Heart left ventricle (tissue), 16 donors: ENCODE measurements at regions not wholly inside any gene's neighbourhood (a gene's known extent, or its start where the extent isn't known, plus 50 kb on each side); places are given as distances from the start of the nearest gene placed in this dataset.

Experiments
- ATAC-seq, 4 donors: fragments of 200-7000 bp; cut with Tn5 transposase; one replicate each; pipeline ENCODE4 v1.9.1; 2020 to 2022; ENCODE audit warnings: moderate library complexity in 4 of 4, mild to moderate bottlenecking in 3 of 4, moderate number of reproducible peaks in 1 of 4
- DNase-seq, 5 donors: peaks; one replicate each; pipeline ENCODE4 v3.0.0-alpha.2; 2020
- H3K27ac ChIP-seq, 12 donors: fragments of 200-600 bp; sonication (generic) in 4 of 12; one replicate each; pipeline versions ENCODE4 v1.5.0 to v1.8.0; 2016 to 2022; ENCODE audit warnings: mild to moderate bottlenecking in 2 of 12
- H3K27me3 ChIP-seq, 9 donors: fragments of 200-600 bp; sonication (generic) in 2 of 9; one replicate each; pipeline versions ENCODE4 v1.5.1 to v1.8.0; 2016 to 2022; ENCODE audit warnings: mild to moderate bottlenecking in 3 of 9
- H3K36me3 ChIP-seq, 9 donors: fragments of 200-600 bp; sonication (generic) in 2 of 9; one replicate each; pipeline versions ENCODE4 v1.5.0 to v1.8.0; 2018 to 2022; ENCODE audit warnings: mild to moderate bottlenecking in 2 of 9
- H3K4me1 ChIP-seq, 12 donors: fragments of 200-600 bp; sonication (generic) in 4 of 12; one replicate each; pipeline versions ENCODE4 v1.5.0 to v1.8.0; 2016 to 2022; ENCODE audit warnings: mild to moderate bottlenecking in 3 of 12
- H3K4me3 ChIP-seq, 12 donors: fragments of 200-600 bp; sonication (generic) in 4 of 12; one replicate each; pipeline versions ENCODE4 v1.5.0 to v1.8.0; 2017 to 2022; ENCODE audit warnings: mild to moderate bottlenecking in 9 of 12, moderate library complexity in 4 of 12
- H3K9me3 ChIP-seq, 12 donors: fragments of 200-600 bp; sonication (generic) in 4 of 12; one replicate each; pipeline versions ENCODE4 v1.5.0 to v1.8.0; 2016 to 2022; ENCODE audit warnings: mild to moderate bottlenecking in 1 of 12
- CTCF ChIP-seq, 12 donors: fragments of 200-600 bp; sonication (generic) in 4 of 12; IDR thresholded peaks; one replicate each; pipeline versions ENCODE4 v1.5.0 to v1.8.0; 2018 to 2022; ENCODE audit warnings: antibody characterized with exemption in 12 of 12, mild to moderate bottlenecking in 5 of 12
- POLR2A ChIP-seq, 2 donors: fragments of 450-650 bp; IDR thresholded peaks; one replicate each; pipeline ENCODE4 v1.6.1; 2017; ENCODE audit warnings: antibody characterized with exemption in 2 of 2, mild to moderate bottlenecking in 2 of 2, moderate library complexity in 2 of 2
- WGBS, 4 donors: extraction: QIAGEN DNeasy Blood & Tissue Kit in 2 of 4; methylation state at CpG; one replicate each; pipeline versions ENCODE4 v1.1.5 to v1.1.7; 2013 to 2018; 5-methylcytosine and 5-hydroxymethylcytosine counted together
- intact Hi-C, 10 donors: fragments of 100-400 bp; cut with DNase I; formaldehyde crosslinking; loops; one replicate each; pipeline versions ENCODE4 v1.11.1 to v1.14.2; 2022
- donor health status: ischemic (EF 13 %, LVEDD 7.1; RV severe dilation, severe dysfunction).
- donor health status: healthy with polysubstance abuse.
- donor health status: DM: no; HTN: yes; CAD: no.
- donor health status: DM: no; HTN: no; CAD: no.
- donor health status: ischemic (EF 25% LVEDD 6.9; RV normal size, moderate dysfunction).
- donor health status: ischemic (EF 25% LVEDD 5.7; RV mildly dilated, moderate dysfunction).
- donor health status: healthy.
- donor health status: DM: yes; HTN: yes; CAD: no.
- donor health status: ischemic (EF 35%, LVEDD 5.7; RV mildly dilated, moderate dysfunction).
- donor health status: nonischemic (EF 11% LVEDD 7.7; RV severe dilation, severe dysfunction).
- donor health status: DM: yes; HTN: yes; CAD: no.
- donor health status: PGD.
- donor health status: ischemic (EF 29% LVEDD 5.4; RV normal size, mild dysfunction).
- donor health status: nonischemic (EF 23%, LVEDD 6.1; RV moderate dilation, normal function).

GRCh38 chr2:60104514-60105505 is 448.6 kb downstream of the BCL11A start:
- peaks cover 0 to 10% (median 0%) of the 10 kb centered on the region in 12 donors for H3K4me1 ChIP-seq
- no peak for DNase-seq
- no peak for TF ChIP-seq POLR2A (IDR thresholded peaks at IDR 0.05)
- no peak for TF ChIP-seq CTCF (IDR thresholded peaks at IDR 0.05)
- H3K9me3 ChIP-seq, result no peaks in the 10 kb centered on the region
- ATAC-seq, result no peak
- H3K27me3 ChIP-seq, result no peaks in the 10 kb centered on the region
- WGBS, 4 donors, result 78 to 82% (median 81%) methylated on average over 10 of the region's 10 CpGs
- intact Hi-C loops, result loop anchor here in 2 of 10 donors (5.0 kb wide), 2 partner anchors 203 to 218 kb away; no protein-coding TSS in a partner anchor
- no peaks in the 10 kb centered on the region for H3K36me3 ChIP-seq
- H3K4me3 ChIP-seq, result no peak overlapping the region
- no peak overlapping the region for H3K27ac ChIP-seq

- Histone ChIP-seq H3K4me3 (no peak overlapping the region), H3K9me3 (no peaks in the 10 kb centered on the region), H3K4me1 (no peaks in the 10 kb centered on the region), H3K27ac (no peak overlapping the region), H3K27me3 (no peaks in the 10 kb centered on the region), H3K36me3 (no peaks in the 10 kb centered on the region)
- TF ChIP-seq POLR2A (IDR thresholded peaks at IDR 0.05) (no peak), CTCF (IDR thresholded peaks at IDR 0.05) (no peak)
- ATAC-seq (no peak), DNase-seq (no peak)
- WGBS, 4 donors, result 77 to 80% (median 78%) methylated on average over 11 of the region's 11 CpGs
- intact Hi-C loops, result no loop called here
Observed at GRCh38 chr2:60100034-60100433, 453.4 kb downstream of the BCL11A start.

- 65 to 73% (median 70%) methylated on average over 3 of the region's 3 CpGs for WGBS, 4 donors
- no peaks in the 10 kb centered on the region for H3K27me3 ChIP-seq
- no peak overlapping the region for H3K27ac ChIP-seq
- H3K36me3 ChIP-seq, result no peaks in the 10 kb centered on the region
- no peaks in the 10 kb centered on the region for H3K9me3 ChIP-seq
- DNase-seq, result no peak
- no peak for TF ChIP-seq POLR2A (IDR thresholded peaks at IDR 0.05)
- TF ChIP-seq CTCF (IDR thresholded peaks at IDR 0.05), result no peak
- H3K4me1 ChIP-seq, result peaks cover 0 to 3% (median 0%) of the 10 kb centered on the region in 12 donors
- intact Hi-C loops, result no loop called here
- H3K4me3 ChIP-seq, result no peak overlapping the region
- no peak for ATAC-seq
Observed at GRCh38 chr2:60098996-60099395, 454.5 kb downstream of the BCL11A start.

GRCh38 chr2:60097298-60097697 is 456.2 kb downstream of the BCL11A start:
- H3K27ac ChIP-seq, result no peak overlapping the region
- no peaks in the 10 kb centered on the region for H3K27me3 ChIP-seq
- DNase-seq (no peak), ATAC-seq (no peak)
- TF ChIP-seq CTCF (IDR thresholded peaks at IDR 0.05), result no peak
- TF ChIP-seq POLR2A (IDR thresholded peaks at IDR 0.05), result no peak
- no peaks in the 10 kb centered on the region for H3K9me3 ChIP-seq
- no peak overlapping the region for H3K4me3 ChIP-seq
- intact Hi-C loops, result no loop called here
- 89 to 93% (median 90%) methylated on average over 11 of the region's 11 CpGs for WGBS, 4 donors
- no peaks in the 10 kb centered on the region for H3K36me3 ChIP-seq
- peaks cover 0 to 4% (median 0%) of the 10 kb centered on the region in 12 donors for H3K4me1 ChIP-seq
